NOMO-1 (cell line): ENCODE measurements at regions not wholly inside any gene's neighbourhood (a gene's known extent, or its start where the extent isn't known, plus 50 kb on each side); places are given as distances from the start of the nearest gene placed in this dataset.
"Not testable (repeated sequence)": the region's sequence is repeated elsewhere in the genome, so short reads cannot be mapped to it uniquely, and the experiment has no call there.

Source experiments
- DNase-seq, 2 experiments: peaks; one replicate each; lab custom pipeline; 2025; ENCODE audit not compliant: unreplicated experiment in 2 of 2; lab: John Stamatoyannopoulos, UW

DNA sequence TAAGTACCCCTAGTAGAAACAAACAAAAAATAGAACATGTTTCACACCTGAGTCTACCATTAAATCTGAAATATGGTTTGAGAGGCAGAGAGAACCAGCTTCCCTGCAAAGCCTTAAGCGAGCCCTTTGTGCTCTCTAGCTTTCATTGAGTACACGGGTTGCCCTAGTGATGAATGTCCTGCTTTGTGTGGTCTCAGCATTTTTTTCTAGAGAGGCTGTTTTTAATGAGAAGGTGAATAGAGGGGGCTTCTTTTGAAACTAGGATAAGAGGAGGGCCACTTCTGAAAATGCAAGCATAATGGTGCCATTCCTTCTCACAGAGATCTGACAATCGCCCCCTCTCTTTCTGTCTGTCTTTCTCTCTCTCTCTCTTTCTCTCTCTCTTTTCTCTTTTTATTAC lies 131.3 kb downstream of the MACIR start:
- DNase-seq = no peak

DNA sequence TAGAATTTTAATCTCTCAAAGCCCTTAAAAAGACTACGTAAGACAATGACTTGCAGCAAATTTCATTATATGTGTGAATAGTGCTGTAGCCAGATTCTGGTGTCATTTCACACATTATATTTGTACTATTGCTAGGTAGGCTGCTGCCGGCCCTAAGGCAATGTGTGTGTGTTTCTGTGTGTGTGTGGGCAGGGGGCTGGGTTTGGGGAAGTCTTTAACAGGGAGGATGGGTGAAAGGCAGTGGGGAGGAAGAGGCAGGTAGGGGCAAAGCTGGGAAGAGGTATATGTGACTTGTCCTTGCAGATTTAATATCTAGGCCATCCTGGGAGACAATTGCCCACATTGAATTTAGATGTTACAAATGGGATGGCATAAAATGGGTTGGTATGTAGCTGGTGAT lies 130.8 kb downstream of the MACIR start:
- DNase-seq = no peak

DNA sequence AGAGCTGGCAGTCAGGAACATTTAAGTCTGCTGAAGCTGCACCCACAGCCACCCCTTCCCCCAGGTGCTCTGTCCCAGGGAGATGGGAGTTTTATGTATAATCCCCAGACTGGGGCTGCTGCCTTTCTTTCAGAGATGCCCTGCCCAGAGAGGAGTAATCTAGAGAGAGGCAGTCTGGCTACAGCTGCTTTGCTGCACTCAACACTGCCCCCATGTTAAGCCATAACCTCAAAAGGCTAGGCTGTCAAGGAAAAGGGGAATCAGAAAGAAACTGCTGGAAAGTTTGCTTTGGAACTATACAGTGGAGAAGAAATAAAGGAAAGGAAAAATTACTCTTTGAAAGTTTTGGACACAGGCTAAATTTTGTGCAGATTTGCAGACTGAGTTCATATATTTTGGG lies 127.2 kb downstream of the MACIR start:
- DNase-seq = no peak

DNA sequence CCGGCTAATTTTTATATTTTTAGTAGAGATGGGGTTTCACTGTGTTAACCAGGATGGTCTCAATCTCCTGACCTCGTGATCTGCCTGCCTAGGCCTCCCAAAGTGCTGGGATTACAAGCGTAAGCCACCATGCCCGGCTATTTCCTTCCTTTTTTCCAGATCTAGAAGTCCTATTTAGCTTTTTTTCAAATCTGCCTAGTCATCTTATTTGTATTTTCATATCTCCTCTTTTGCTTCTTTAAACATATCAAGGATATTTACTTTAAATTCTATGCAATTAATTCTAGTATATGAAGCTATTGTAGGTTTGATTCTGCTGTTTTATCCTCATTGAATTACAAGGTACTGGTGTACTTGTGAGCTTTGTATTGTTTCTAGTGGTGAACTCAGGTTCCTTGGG lies 119.1 kb downstream of the MACIR start:
- not testable (repeated sequence) for DNase-seq

DNA sequence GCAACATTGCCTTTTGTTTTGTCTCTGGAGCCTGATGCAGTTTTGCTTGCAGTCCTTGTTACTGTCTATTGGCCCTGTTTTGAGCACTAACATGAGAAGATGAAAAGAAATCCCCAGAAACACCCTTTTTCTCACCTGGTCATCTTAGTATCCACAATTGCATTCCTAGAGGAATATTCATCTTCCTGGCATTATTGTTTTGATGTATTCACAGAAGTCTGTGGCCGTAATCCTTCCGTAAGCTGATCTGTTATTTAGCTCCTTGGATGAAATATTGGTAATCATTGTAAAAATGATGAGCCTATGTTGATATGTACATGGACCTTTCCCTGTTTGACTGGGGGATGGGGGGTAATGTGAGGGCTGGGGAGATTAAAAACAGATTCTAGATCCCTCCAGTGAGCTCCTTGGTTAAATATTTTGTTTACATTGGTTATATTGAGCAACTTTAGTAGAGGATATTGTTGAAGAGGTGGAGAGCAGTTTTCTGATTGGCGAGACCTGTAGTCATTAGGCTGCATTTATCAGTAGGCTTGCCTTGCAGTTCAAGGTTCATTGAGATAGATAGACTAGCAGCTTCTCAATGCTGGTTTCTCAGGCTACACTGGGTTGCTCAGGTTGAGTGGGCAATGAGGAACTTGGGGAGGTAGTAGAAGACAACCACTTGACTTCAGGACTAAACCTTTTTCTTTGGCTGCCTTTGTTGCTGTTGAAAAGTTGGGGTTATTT lies 117.5 kb downstream of the MACIR start:
- DNase-seq = no peak

DNA sequence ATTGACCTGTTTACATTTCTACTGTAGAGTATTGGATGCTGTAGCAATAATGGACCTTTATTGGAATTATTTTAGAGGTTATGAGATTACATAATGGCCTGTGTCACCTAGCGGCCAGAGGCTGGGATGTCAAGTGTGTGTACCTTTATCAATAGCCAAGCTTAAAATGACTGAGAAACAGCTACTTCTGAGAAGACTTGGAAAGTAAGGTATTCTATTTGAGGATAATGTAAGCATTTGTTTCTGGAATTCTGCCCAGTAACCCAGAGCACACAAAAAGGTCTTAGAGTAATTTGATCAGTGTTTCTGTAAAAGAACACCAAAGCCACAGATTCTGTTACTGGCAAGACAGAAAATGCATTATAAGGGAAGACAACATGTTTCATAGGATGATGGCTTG lies 116.8 kb downstream of the MACIR start:
- DNase-seq = no peak

DNA sequence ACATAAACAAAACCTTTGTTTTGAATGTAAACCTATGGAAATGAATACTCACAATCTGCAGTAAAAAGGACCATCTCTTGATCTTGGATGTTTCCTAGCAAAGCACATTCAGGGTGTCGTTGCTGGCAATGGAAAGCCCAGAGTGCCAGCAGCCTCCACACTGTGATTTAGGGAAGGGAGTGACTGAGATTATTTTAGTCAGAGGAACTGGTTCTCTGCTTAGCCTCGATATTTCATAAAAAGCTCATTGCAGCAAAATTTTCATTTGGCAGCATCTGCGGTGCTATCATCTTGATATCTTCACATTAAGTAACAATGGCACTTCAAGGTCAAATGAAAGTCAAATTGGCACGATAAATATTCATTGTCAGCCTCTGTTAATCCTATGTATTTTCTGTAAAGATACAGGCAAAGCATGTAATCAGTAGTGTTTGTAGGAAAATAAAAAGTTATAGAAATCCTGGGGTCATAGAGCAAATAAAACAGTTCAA lies 116.0 kb downstream of the MACIR start:
- DNase-seq = no peak

DNA sequence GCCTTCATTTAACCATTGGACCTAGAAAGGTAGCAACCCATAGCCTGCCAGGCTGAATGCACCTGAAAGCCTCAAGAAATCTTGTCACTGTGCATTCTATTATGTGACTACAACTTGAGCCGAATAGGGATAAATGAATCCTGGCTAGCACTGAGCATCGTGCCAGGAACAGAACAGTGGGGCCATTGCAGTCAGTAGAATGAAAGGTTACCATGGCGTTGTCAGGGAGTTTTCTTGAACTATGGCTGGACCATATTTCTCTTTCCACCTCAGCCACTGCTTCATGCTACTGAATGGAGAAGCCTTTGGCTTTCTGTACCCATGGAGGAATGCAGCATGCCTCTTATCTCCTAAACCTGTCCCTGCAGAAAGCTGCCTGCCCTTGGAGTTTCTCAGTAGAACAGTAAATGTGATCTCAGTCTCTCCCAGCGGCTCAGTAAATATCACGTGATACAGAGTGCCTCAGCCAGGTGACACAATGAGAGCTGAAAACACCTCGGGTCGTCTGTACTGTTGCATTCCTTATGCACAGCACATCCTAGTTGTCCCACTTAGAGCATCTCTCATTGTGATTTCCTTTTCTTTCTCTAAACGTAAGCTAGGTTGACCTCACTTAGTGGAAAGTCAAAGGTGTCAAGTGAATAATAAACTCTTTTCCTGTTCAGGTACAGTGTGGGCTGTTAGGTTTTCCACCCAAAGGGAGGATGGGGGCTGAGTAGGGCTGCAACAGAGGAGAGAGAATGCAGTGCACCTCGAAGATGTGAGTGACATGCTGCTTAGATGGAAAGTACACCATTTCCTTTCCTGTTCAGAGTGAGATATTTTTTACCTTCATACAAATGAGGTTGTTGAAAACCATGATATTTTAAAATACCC lies 115.3 kb downstream of the MACIR start:
- DNase-seq = no peak

DNA sequence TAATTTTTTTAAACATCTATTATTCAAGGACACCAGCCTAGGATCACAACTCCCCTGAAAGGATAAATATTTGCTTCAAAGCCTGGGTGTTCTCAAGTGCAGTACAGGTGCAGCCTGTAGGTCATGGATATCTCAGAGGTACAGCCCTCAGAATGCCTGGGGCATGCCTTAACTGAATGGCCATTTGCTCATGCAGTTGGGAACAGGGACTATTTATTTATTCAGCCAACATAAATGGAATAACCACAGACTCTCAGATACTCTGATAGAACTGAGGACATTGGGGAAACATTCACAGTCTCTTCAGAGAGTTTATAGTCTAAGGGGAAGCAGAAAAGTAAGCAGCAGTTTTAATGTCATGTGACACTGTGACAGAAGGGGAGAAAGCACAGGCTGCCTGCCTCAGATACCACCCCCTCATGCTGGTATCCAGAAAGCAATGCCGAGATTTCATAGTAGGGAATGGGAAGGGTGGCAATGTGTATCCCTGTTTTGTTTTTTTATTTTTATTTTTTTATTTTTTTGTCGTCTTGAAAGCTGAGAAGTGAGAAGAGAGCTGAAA lies 112.6 kb downstream of the MACIR start:
- DNase-seq = no peak

DNA sequence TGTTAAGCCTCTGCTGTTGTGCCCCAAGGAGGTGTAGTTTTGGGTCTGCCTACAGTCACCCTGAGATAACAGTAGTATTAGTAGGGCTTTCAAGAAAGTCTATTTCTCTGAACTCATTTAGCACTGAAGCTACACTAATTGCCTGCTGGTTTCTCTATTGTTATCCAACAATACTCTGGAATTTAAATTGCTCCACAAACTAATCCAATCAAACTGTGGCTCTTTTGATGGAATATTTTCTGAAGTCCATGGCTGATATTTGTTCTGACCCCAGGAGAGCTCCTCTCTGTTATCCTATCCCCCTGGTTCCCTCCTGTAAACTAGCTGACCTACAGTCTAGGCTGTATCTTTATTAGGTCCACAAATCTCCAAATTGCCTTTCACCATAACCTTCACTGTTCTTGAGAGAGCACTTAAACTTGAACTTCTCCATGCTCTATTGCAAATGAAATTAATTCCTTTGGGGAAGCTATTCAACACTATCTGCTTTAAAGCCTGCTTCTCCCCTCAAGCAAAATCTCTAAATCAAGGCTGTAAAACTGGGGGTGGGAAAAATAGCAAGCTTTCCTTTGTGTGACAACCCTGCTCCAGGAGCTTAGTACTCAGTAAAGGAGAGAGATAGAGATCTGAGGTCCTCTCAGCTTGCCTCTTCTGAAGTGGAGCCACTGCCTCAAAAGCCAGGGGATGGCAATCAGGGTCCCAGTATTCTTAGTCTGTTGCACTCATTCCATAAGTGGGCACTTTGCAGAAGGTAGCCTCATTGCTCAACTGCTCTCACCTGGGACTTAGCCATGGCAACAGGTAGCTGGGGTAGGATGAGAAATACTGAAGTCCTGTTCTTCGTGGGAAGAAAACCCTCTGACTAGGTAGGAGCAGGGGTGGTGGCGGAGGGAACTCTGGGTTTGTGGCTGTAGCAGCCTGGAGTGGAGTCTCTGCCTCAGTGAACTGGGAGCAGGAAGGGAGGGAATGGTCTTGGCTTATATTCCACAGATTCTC lies 110.9 kb downstream of the MACIR start:
- no peak for DNase-seq

DNA sequence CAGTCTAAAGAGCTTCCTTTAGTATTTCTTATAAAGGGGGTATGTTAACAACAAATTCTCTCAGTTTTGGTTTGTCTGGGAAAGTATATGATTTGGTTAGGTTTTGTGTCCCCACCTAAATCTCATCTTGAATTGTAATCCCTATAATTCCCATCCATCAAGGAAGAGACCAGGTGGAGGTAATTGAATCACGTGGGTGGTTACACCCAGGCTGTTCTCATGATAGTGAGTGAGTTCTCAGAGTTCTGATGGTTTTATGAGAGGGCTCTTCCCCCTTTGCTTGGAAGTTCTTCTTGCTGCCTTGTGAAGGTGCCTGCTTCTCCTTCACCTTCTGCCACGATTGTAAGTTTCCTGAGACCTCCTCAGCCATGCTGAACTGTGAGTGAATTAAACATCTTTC lies 109.1 kb downstream of the MACIR start:
- DNase-seq = no peak

DNA sequence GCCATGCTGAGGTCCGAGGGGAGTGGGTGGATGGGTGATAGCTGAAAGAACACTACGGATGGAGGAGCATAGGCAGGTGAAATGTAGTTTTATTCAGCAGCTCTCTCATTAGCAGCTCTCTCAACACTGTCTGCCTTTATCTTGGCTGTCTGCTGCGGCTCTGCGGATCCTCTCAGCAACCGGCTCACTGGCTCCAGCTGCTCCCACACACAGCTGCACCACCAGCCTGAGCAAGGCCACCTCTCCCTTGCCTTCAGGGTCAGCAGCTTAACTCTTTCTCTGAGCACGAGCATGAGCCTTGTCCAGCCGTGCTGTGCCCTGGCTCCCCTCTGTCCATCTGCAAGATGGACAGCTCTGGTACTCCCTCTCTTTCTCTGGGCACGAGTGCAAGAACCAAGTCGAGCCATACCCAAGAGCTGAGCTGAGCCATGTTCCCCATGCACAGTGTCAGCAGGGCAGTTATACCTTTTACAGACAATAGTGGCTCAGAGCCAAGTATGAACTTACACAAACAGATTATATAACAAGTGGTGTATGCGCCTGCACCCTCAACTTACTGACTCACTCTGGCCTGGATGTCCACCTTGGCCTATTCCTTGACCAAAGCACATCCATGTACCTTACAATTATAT lies 108.5 kb downstream of the MACIR start:
- DNase-seq = no peak

DNA sequence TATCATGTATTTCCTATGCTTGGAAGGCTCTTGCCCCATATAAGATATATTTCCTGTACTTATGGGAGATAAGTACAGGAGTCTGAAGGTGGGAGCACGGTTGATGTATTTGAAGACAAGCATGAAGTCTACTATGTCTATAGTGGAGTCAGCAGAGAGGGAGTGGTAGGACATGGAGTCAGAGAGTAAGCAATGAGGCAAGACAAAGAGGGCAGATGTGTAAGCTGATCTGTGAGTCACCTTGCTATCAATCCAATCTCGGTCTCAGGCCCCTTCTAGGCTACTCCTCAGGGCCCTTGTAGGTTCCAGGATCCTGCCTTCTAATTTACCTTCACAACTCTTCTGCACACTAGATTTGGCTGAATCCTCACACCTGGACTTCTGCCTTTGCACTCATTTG lies 105.5 kb downstream of the MACIR start:
- no peak for DNase-seq

DNA sequence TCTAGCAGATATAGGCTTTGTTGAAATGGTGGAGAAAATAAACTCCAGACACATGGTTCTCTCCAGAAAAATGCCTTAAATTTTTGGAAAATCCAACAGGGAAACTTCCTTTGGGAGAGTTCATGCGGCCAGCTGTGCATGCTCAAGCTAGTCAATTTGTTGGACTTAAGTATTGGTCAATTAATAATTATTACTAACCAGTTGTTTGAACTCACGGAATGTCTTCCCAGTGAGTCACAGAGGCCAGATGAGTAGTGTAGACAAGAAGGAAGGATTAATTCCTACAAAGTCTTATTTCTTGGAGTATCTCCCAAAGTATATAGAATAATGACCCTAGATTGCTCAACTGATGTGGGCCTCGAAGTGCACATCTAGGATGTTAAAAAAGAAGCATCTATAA lies 103.6 kb downstream of the MACIR start:
- no peak for DNase-seq

DNA sequence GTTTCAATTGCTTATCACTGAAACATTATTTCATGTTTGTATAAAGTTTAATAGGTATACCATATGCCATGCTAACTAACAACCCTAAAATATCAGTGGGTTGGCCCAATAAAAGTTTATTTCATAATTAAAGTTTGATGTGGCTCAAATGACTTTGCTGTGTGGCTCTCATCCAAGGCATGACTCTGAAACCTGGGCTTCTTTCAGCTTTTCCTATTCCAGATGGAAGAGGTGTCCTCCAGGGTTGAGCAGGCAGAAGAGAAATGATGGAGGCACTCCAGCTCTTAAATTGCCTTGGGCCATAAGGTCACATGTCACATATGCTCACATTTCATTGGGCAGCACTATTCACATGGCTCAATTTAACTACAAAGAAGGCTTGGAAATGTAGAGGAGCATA lies 101.9 kb downstream of the MACIR start:
- no peak for DNase-seq

DNA sequence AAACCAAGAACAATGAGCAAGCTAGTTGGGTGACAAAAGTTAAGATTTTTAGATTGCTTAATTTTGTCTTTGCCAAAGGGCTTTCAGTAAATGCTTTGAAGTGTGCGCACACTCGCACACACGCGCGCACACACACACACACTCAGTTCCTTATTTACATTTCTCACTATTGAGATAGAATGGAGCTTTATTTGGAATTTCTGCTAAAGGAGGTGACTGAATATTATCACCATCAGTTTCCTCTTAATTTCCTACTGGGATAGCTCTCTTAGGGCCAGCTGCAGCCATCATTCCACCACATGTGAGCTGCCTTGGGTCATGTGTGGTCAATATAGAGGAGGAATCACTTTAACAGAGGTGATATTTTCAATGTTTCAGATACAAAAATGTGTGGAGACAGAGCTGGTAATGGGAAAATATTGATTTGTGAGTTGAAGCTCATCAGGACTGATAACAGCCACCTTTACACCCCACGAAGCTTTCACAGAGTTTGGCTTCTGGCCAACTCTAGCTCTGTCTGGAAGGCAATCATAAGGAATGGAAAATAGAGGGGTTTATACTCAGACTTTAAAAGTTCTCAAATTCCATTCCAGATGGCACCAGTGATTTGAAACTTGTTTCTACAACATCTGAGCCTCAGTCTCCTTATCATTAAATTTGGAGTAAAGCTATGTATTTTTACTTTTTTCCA lies 99.9 kb downstream of the MACIR start:
- DNase-seq = no peak

DNA sequence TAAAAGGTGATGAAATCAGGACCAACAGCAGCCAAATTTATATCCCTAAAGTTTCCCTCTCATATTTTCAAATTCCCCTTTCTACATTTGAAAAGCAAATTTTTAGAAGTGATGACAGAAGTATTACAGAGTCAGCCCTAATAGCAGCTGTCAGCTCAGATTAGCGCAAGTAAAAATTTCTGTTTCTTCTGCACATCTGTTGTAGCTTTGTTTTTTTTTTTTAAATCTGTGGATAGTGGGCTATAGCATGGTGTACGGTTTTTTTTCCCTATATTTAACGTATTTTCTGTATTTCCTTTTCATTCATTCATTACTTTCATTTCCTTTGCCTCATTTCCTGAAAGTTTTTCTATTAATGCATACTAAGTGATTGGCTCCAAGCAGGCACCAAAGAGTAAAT lies 99.1 kb downstream of the MACIR start:
- DNase-seq = no peak

DNA sequence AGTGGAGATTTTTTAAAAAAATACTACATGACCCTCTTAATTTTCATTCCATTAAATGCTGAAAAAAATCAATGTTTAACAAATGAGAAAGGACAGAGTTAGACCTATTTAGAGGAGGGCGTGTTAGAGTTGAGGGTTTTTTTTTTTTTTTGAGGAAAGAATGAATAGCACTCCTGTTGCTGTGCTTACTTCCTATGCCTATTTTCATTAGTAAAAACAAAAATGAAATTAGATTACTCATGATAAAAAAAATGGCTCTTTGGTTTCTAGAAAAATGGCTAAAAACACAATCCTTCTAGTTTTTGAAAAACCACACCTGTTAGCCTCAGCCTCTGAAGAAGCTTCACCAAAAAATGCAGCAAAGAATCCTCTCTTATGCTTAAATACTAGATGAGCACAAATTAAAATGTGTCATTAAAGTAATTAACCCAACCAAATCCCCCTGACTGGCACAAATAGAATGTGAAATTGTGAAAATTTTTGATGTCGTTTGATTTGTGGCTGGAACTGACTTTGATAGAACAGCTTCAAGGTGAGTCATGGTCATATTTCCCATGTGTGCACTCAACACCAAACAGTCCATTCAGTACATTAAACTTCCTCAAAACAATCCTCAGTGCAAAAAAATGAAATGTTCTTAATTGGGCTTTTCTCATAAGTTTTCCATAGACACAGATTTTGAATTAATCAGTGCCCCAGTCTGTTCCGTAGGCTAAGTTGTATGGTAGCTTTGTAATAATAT lies 98.0 kb downstream of the MACIR start:
- no peak for DNase-seq

DNA sequence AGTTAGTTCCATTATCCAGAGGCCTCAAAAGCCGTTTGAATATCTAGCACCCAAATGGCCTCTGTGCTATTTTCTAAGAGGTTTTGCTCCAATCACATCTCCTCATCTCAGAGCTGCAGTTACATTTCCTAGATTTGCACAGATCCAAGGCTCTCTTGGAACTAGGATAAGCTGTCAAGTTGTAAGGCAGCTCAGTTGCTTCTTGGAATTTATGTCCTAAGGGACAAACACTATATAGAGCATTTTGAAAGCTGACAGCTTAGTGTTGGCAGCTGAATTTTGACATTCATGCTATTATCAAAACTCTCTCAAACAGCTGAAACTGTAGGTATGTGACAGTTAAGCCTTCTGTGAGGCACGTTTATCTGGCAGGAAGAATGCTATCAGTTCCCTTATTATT lies 97.0 kb downstream of the MACIR start:
- DNase-seq = no peak
